ENCODE measurements at regions not wholly inside any gene's neighbourhood (a gene's known extent, or its start where the extent isn't known, plus 50 kb on each side); places are given as distances from the start of the nearest gene placed in this dataset.
"Not testable (repeated sequence)": the region's sequence is repeated elsewhere in the genome, so short reads cannot be mapped to it uniquely, and the experiment has no call there.

- TF ChIP-seq POLR2AphosphoS5 (IDR thresholded peaks at IDR 0.05; ENCODE audit: low read depth, low read length); POLR2A (IDR thresholded peaks at IDR 0.05; ENCODE audit: control extremely low read depth in 1 of 2, low read depth in 2 of 2, low read length in 2 of 2); HDAC2 (IDR thresholded peaks at IDR 0.05; ENCODE audit: borderline replicate concordance in 1 of 2, low read depth in 2 of 2, low read length in 2 of 2); CTCF (IDR thresholded peaks at IDR 0.05; ENCODE audit: control extremely low read depth in 1 of 3, insufficient read depth in 1 of 3, low read depth in 1 of 3, low read length in 3 of 3); YY1 (IDR thresholded peaks at IDR 0.05; ENCODE audit: low read depth, low read length); JUN (IDR thresholded peaks at IDR 0.05; ENCODE audit: low read depth, low read length); BRCA1 (IDR thresholded peaks at IDR 0.05; ENCODE audit: low read depth, low read length); ZNF274 (IDR thresholded peaks at IDR 0.05; ENCODE audit: borderline replicate concordance, extremely low read depth, low read length); TCF12 (IDR thresholded peaks at IDR 0.05; ENCODE audit: low read depth, low read length); CEBPB (IDR thresholded peaks at IDR 0.05; ENCODE audit: low read depth, low read length); TAF1 (IDR thresholded peaks at IDR 0.05; ENCODE audit: low read depth, low read length); SP2 (IDR thresholded peaks at IDR 0.05; ENCODE audit: low read length); MAX (IDR thresholded peaks at IDR 0.05): not testable (repeated sequence)
- TF ChIP-seq, protein P1, sequence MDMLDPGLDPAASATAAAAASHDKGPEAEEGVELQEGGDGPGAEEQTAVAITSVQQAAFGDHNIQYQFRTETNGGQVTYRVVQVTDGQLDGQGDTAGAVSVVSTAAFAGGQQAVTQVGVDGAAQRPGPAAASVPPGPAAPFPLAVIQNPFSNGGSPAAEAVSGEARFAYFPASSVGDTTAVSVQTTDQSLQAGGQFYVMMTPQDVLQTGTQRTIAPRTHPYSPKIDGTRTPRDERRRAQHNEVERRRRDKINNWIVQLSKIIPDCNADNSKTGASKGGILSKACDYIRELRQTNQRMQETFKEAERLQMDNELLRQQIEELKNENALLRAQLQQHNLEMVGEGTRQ (IDR thresholded peaks at IDR 0.05; ENCODE audit: low read length), result not testable (repeated sequence)
Measured at GRCh38 chr2:203626247-203626646, 80.2 kb upstream of the CD28 start.
